Keratinocyte (primary cell): ENCODE measurements at regions not wholly inside any gene's neighbourhood (a gene's known extent, or its start where the extent isn't known, plus 50 kb on each side); places are given as distances from the start of the nearest gene placed in this dataset.

Experiments used
- EZH2 ChIP-seq: IDR thresholded peaks from one replicate; pipeline ENCODE4 v1.6.1; 2012; ENCODE audit warnings: inconsistent platforms, mild to moderate bottlenecking, low read length, moderate library complexity
- TF ChIP-seq, protein P1 (sequence below), 3 experiments: IDR thresholded peaks in 1 of 3; conservative IDR thresholded peaks in 1 of 3; optimal IDR thresholded peaks in 1 of 3; 2 replicates in 2 of 3; 3 replicates in 1 of 3; pipeline versions ENCODE3 to v1.5.1; 2011; ENCODE audit warnings: low read length in 3 of 3, mild to moderate bottlenecking in 3 of 3, moderate library complexity in 2 of 3, control low read depth in 1 of 3, inconsistent platforms in 1 of 3; ENCODE audit not compliant: insufficient read depth in 2 of 3; ENCODE audit errors: extremely low read depth in 1 of 3

DNA sequence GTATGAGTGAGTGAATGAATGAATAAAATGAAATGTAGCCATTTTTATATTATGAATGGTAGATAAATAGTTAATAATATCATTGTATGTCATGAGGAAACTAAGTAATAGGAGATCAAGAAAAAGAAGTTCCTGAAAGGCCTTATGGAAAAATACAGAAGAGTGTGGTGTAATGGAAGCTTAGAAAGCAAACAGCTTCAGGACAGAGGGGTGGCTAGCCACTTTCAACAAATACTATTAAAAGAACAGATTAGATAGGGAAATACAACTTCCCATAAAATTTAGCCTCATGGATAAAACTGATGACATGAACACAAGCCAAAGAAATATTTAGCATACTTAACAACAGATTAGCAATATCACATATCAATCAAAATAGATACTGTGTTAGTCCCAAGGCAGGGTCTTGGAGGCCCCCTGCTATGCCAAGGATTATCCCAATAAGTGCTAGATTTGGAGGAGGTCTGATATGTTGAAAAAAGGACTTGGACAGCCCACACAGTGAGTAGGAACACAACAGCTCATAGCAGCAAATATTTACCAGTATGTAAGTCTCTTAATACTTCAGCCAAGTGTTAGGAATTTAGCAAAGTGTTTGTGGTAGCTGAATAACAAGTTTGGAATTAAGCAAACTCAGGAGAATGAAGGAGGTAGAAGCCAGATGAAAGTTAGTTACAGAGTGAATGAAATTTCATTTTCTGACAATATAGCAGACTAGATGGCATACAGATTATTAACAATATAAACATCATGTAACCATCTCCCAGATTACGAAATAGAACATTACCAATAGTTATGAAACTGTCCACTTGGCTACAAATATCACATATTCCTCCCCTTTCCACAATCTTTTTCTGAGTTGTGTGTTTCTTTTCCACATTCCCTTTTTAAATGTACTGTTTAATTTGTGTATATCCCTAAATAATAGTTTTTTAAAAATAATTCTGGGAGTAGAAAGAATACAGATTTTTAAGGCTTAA is 1632.0 kb downstream of the PCDH9 start:
- TF ChIP-seq, protein P1, sequence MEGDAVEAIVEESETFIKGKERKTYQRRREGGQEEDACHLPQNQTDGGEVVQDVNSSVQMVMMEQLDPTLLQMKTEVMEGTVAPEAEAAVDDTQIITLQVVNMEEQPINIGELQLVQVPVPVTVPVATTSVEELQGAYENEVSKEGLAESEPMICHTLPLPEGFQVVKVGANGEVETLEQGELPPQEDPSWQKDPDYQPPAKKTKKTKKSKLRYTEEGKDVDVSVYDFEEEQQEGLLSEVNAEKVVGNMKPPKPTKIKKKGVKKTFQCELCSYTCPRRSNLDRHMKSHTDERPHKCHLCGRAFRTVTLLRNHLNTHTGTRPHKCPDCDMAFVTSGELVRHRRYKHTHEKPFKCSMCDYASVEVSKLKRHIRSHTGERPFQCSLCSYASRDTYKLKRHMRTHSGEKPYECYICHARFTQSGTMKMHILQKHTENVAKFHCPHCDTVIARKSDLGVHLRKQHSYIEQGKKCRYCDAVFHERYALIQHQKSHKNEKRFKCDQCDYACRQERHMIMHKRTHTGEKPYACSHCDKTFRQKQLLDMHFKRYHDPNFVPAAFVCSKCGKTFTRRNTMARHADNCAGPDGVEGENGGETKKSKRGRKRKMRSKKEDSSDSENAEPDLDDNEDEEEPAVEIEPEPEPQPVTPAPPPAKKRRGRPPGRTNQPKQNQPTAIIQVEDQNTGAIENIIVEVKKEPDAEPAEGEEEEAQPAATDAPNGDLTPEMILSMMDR (optimal IDR thresholded peaks at IDR 0.05 in 1 of 3, IDR thresholded peaks at IDR 0.05 in 1 of 3, conservative IDR thresholded peaks at IDR 0.05 in 1 of 3; ENCODE audit: extremely low read depth in 1 of 3, insufficient read depth in 2 of 3, low read length in 3 of 3), result no peak
- no peak for TF ChIP-seq EZH2
